ENCODE measurements at regions not wholly inside any gene's neighbourhood (a gene's known extent, or its start where the extent isn't known, plus 50 kb on each side); places are given as distances from the start of the nearest gene placed in this dataset.
"Not testable (repeated sequence)": the region's sequence is repeated elsewhere in the genome, so short reads cannot be mapped to it uniquely, and the experiment has no call there.

DNA sequence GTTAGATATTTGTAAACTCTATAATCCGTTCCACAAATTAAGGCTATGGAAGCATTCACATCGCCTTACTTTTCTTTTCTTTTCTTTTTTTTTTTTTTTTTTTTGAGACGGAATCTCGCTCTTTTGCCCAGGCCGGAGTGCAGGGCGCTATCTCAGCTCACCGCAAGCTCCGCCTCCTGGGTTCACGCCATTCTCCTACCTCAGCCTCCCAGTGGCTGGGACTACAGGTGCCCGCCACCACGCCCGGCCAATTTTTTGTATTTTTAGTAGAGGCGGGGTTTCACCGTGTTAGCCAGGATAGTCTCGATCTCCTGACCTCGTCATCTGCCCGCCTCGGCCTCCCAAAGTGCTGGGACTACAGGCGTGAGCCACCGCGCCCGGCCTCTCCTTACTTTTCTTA is 104.1 kb upstream of the SLC27A6 start:
- TF ChIP-seq, protein P1, sequence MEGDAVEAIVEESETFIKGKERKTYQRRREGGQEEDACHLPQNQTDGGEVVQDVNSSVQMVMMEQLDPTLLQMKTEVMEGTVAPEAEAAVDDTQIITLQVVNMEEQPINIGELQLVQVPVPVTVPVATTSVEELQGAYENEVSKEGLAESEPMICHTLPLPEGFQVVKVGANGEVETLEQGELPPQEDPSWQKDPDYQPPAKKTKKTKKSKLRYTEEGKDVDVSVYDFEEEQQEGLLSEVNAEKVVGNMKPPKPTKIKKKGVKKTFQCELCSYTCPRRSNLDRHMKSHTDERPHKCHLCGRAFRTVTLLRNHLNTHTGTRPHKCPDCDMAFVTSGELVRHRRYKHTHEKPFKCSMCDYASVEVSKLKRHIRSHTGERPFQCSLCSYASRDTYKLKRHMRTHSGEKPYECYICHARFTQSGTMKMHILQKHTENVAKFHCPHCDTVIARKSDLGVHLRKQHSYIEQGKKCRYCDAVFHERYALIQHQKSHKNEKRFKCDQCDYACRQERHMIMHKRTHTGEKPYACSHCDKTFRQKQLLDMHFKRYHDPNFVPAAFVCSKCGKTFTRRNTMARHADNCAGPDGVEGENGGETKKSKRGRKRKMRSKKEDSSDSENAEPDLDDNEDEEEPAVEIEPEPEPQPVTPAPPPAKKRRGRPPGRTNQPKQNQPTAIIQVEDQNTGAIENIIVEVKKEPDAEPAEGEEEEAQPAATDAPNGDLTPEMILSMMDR (IDR thresholded peaks at IDR 0.05), result not testable (repeated sequence)
- TF ChIP-seq POLR2AphosphoS5 (IDR thresholded peaks at IDR 0.05; ENCODE audit: low read depth, low read length), result not testable (repeated sequence)
